ENCODE measurements at regions not wholly inside any gene's neighbourhood (a gene's known extent, or its start where the extent isn't known, plus 50 kb on each side); places are given as distances from the start of the nearest gene placed in this dataset.
"Not testable (repeated sequence)": the region's sequence is repeated elsewhere in the genome, so short reads cannot be mapped to it uniquely, and the experiment has no call there.

DNA sequence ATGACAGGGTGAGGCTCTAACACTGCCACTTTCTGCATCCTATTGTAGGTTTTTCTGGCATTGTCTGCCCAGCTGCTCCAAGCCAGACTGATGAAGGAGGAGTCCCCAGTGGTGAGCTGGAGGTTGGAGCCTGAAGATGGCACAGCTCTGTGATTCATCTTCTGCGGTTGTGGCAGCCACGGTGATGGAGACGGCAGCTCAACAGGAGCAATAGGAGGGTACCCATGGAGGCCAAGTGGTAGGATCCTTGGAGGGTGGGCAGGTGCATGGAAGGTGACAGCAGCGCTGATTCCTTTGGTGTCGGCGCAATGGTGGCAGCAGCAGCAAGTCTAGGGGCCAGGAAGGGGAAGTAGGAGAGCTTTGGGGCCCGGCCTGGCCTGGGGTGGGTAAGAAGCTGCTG lies 4460.1 kb upstream of the OR11H1 start:
- peaks cover 0 to 17% of the 10 kb centered on the region in 2 donors for H3K9me3 ChIP-seq (ENCODE audit: control insufficient read depth in 1 of 2, low read length in 2 of 2)
- not testable (repeated sequence) for H3K4me1 ChIP-seq (ENCODE audit: control insufficient read depth in 1 of 2, insufficient read depth in 2 of 2, low read length in 2 of 2); H3K4me3 ChIP-seq (ENCODE audit: low read depth in 1 of 2, low read length in 2 of 2)

DNA sequence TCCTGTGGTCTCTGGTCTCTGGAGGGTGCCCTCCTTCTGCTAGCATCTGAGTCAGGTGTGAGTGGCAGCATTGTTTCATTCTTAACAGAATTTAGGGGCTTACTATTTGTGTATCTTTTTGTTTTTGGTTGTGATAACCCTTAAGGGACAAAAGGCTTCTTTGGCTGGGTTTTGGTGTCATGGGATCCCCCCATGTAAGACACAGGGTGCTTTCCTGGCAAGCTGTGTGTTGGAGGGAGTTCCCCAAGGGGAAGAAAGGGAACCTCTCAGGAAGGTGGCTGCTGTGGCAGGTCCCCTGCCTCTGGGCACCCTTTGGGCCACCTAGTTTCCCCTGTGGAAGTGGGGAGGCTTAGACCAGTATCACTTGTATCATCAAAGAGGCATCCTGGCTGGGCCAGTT lies 4459.6 kb upstream of the OR11H1 start:
- H3K4me3 ChIP-seq (ENCODE audit: low read depth in 1 of 2, low read length in 2 of 2) = not testable (repeated sequence)

More for the DNA sequence above, 4460.1 kb upstream of the OR11H1 start:
- not testable (repeated sequence) for H3K27ac ChIP-seq (ENCODE audit: low read length); H3K36me3 ChIP-seq (ENCODE audit: control insufficient read depth in 1 of 2, insufficient read depth in 2 of 2, low read length in 2 of 2); H3K27me3 ChIP-seq (ENCODE audit: low read depth, low read length)

More for the DNA sequence above, 4459.6 kb upstream of the OR11H1 start:
- not testable (repeated sequence) for H3K36me3 ChIP-seq (ENCODE audit: control insufficient read depth in 1 of 2, insufficient read depth in 2 of 2, low read length in 2 of 2); H3K27ac ChIP-seq (ENCODE audit: low read length); H3K27me3 ChIP-seq (ENCODE audit: low read depth, low read length); H3K4me1 ChIP-seq (ENCODE audit: control insufficient read depth in 1 of 2, insufficient read depth in 2 of 2, low read length in 2 of 2)
- H3K9me3 ChIP-seq (ENCODE audit: control insufficient read depth in 1 of 2, low read length in 2 of 2) = peaks cover 0 to 17% of the 10 kb centered on the region in 2 donors
